ENCODE measurements at regions not wholly inside any gene's neighbourhood (a gene's known extent, or its start where the extent isn't known, plus 50 kb on each side); places are given as distances from the start of the nearest gene placed in this dataset.

DNA sequence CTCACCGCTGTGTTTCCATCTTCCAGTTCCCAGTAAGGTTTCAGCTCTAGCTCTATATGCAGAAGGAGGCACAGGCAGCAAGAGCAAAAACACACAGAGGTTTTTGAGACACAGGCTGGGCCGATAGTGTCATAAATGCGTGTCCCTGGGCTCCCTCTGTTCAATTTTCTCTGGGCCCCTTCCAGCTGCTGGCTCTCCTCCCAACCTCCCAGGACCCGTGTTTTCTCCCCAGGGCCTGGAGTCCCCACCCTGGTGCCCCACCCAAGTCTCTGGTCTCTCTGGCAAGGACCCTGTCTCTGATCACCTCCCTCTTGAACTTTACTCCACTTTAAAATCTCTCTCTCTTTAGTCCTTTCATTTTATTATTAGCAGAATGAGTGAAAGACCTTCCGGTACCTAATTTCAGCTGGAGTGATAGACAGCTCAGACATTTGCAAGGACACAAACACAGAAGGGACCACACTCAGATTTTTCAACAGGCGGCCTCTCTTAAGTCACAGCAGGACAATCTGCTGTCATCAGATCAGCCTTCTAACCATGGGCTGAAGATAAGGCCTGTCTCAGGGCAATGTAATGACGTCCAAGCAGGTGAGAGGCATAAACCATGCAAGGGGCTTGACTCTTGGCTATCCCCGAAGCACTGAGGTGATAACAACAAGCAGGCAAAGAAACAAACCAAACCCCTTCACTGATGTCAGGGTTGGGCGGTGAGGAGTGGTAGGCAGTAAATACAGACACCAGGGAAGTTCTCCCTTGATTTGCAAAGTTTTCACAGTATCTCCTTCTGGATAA is 190.0 kb upstream of the IRS2 start:
- ATAC-seq: no peak

DNA sequence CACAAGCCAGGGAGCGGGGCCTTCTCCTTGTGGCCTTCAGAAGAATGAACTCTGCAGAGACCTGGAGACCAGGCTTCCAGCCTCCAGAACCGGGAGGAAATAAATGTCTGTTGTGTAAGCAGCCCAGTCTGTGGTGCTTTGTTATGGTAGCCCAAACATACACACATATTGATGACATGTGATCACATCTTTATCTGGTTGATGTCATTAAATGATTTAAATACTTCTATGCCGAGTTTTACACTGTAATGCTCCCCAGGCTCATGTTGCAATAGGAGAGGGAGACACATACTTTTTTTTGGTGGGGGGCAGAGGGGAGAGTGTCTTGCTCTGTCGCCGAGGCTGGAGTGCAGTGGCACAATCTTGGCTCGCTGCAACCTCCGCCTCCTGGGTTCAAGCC is 188.0 kb upstream of the IRS2 start:
- no peak for ATAC-seq

DNA sequence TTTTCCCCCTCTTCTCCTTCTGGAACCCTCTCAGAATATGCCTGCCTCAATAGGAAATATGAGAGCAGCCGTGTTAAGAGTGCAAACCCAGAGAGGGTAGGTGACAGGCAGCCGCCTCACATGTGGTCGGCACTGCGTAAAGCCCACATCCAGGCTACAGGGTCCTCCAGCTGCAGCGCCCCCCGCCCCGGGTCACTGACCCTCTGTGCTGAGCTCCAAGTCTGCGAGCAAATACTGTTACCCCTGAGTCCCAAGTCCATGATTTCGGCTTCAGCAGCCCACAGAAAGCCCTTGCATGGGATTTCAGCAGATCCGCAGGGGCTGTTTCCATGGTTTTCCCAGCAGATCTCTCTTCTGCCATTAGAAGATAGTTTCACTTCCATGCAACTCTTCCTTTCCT is 186.9 kb upstream of the IRS2 start:
- ATAC-seq: no peak

DNA sequence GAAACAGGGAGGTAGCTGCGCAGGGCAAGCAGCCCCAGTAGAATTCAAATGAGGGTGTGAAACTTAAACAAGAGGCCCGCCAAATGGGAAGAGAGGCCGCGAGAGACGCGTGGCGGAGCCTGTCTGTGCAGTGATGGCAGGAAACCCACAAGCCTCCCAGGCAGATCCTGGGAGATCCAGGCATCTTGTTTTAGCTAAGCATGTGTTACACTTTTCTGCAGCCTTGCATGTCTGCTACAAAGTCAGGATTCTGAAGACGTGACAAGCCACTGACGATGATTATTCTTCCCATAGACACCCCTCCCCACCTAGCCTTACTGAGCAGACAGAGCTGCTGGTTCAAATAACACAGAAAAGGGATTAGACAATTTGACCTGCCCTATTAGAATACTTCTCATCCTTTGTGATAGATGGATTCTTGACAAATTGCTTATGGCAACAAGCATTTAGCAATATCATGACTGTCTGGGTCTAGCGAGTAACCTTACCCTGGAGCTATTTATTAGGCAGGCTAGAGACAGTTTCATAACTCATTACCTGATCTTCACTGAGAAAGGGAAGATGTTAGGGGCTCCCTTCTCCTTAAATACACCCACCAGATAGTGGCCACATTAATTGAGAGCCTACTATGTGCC is 185.2 kb upstream of the IRS2 start:
- no peak for ATAC-seq

DNA sequence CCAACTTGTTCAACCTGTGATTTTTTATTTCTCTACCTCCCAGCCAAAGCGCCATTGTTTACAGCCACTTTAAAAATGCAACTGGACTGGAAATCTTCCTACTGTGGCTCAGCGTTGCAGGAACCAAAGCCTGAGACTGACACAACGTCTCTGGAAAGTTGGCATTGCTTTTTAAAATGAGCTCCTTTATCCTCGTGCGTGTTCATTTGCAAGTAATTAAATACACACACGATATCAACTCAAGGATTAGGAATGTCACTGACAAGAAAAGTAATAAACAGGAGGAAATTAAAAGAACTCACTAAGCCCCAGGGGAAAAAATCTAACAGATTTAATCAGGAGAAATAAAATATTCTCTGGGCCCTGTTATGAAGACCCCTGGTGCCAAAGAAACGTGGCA is 184.6 kb upstream of the IRS2 start:
- ATAC-seq: no peak

DNA sequence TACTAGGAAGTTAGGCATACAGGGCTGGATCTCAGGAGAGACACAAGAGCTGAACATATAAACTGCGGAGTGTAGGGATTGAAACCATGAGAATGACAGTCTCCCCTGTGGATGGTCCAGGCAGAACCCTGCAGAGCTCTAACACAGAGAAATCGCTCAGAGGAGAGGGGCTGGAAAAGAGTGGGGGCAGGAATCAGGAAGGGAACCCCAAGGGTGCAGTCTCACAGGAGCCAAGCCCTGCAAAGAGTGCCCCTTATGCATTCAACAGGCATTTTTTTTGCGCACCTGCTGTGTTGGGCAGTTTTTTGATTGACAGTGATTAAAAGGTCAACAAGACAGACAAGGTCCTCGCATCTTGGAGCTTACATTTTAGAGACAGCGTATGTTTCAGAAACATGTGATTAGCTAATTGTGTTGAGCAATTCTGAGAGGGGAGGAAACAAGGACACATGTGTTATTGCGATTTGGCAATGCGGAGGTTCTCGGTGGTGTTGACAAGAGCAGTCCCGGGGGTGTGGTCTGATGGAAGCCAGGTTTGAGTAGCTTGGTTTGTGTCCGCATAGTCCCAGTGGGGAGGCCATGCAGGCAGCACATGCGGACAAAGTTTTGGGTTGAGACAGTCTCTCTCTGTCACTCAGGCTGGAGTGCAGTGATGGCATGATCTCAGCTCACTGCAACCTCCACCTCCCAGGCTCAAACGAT is 182.6 kb upstream of the IRS2 start:
- no peak for ATAC-seq

DNA sequence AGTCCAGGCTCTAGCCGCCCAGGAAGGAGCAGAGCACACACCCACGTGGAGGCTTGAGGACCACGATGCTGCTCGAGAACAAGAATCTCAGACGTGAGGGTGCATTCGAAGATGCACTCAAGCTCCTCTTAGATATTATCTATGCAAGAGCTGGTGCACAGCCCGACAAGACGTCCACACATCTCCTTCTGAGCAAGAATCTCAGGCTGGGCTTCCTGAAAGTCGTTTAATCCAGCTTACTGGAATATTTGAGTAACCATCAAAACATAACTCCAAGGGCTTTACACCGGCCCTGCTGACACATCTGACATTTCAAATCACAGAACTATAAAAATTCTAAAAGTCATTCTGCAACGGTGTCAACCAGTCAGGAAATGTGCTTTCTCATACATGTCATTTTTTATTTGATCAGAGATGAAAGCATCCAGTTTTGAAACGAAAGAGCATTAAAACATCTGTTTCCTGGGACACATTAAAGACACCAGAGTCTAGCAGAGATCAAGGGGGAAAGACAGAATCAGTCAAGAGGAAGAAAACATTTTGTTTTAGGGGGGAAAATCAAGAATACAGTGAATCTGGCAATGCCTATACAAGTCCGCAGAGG is 177.7 kb upstream of the IRS2 start:
- no peak for ATAC-seq

DNA sequence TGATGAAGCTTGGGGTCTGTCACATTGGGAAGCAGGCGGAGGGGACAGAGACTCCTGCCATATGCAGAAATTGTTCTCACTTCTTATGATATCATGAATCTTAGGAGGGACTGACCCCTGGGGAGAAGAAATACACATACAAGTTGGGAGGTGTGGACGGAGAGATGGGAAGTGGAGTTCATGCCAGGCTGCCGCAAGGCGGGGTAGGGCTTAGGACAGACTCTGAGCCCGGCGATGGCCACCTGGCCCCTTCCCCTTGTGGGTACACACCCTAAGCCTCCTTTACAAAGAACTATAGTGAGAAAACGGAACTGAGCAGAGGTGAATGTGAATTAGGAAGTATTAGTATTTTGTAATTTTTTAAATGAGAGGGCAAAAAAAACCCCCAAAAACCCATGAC is 177.0 kb upstream of the IRS2 start:
- no peak for ATAC-seq

DNA sequence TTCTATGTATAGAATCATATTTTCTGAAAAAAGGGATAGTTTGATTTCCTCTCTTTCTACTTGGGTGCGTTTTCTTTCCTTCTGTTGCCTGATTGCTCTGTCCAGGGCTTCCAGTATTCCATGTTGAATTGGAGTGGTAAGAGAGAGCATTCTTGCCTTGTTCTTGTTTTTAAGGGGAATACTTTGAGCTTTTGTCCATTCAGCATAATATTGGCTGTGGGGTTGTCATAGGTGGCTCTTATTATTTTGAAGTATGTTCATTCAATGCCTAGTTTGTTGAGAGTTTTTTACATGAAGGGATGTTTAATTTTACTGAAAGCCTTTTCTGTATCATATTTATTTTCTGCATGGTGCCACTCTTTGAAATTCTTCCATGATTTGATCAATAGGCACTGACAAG is 173.5 kb upstream of the IRS2 start:
- ATAC-seq: no peak

DNA sequence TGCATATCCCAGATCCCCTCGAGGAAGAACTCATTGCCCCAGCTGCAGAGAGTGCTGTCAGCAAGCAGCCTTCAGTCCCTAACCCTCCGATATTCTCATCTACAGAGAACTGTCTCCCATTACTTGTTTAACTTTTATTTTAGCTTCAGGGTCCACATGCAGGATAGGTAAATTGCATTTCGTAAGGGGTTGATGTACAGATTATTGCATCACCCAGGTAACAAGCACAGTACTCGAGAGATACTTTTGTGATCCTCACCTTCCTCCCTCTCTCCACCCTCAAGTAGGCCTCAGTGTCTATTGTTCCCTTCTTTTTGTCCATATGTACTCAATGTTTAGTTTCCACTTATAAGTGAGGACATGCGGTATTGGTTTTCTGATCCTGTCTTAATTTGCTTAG is 171.5 kb upstream of the IRS2 start:
- no peak for ATAC-seq

DNA sequence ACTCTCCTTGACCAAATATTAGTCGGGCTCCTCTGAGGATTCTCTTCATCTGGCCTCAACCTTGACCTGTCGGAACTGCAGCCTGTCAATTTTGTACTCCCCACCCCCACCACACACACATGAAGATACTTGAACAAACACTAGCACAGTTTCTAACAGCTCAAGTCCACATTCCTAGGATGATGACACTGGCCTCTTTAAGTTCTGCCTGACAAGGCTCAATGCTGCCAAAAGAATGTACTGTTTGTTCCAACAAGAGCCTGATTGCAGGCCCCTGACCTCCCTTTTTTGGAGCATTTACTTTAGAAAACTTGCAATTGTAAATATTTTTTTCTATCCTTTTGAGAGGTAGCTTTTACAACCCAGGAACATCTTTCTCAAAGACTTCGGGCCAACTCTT is 169.2 kb upstream of the IRS2 start:
- no peak for ATAC-seq

DNA sequence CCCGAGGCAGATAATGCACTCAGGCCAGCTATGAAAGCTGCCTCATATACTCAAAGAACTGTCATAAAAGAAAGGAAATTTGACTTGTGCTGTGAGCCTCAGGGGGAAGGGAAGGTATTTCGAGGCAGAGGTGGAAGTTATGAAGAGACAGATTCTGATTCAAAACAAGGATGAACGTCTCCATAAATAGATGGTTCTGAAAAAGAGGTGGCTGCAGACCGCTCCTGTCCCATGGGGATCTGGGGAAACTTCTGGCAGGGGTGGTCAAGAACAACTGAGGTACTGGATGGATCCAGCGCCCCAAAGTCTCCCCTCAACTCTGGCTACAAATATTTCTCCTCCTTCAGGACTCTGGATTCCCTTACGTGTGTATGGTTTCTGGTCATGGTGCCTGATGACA is 168.1 kb upstream of the IRS2 start:
- ATAC-seq: no peak

DNA sequence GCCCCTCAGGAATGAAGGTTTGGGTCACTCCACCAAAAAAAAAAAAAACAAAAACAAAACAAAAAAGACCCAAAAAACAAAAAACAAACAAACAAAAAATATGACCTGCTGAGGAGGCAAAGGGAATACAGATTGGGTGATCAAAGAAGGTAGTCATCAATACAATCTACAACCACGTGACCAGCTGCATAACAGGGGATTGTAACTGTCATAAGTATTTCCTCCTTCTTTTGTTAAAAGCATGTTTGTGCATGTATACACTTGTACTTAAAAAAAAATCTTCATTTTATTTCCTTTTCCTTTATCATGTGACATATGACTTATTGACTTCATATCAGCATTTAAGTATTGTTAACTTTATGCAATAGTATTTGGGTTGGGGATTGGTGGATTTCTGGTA is 165.1 kb upstream of the IRS2 start:
- ATAC-seq: no peak

DNA sequence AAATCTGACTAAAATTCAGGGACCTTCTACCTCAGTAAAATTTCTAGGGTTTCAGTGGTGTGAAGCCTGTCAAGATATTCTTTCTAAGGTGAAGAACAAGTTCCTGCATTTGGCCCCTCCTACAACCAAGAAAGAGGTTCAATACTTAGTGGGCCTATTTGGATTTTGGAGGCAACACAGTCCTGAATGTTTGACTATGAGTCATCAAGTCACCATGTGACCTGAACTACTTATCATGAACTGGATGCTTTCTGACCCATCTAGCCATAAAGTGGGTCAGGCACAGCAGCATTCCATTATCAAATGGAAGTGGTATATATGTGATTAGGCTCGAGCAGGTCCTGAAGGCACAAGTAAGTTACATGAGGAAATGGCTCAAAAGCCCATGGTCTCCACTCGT is 163.0 kb upstream of the IRS2 start:
- no peak for ATAC-seq

DNA sequence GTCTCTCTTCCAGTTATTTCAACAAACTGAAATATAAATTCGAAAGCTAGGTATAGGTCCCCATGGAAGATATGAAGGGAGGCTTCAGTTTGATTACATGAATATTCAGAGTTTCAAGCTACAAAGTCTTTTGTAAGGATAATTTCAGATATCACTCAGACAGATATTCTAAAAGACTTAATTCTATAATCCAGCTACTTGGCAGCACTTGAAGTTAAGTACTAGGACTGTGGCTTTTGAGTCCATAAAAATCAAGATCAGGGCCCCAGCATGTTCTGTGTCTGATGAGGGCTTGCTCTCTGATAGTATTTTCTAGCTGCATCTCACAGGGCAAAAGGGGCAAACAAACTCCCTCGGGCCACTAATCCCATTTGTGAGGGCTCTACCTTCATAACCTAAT is 160.6 kb upstream of the IRS2 start:
- no peak for ATAC-seq

DNA sequence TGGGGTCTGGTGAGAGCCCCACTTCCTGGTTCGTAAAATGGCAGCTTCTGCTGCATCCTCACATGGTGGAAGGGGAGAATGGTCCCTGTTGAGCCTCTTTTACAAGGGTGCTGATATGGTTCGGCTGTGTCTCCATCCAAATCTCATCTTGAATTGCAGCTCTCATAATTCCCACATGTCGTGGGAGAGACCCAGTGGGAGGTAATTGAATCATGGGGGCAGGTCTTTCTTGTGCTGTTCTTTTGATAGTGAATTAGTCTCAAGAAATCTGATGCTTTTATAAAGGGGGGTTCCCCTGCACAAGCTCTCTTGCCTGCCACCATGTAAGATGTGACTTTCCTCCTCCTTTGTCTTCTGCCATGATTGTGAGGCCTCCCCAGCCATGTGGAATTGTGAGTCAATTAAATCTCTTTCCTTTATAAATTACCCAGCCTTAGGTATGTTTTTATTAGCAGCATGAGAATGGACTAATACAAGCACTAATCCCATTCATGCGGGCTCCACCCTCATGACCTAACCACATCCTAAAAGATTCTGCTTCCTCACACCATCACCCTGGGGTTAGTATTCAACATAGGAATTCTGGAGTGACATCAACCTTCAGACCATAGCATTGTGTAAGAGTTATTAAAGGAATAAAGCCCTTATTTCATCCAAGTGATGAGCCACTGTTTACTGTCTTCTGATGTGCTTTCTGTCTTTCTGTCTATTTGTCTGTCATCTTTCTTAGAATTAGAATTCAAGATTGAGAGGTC is 159.0 kb upstream of the IRS2 start:
- no peak for ATAC-seq

DNA sequence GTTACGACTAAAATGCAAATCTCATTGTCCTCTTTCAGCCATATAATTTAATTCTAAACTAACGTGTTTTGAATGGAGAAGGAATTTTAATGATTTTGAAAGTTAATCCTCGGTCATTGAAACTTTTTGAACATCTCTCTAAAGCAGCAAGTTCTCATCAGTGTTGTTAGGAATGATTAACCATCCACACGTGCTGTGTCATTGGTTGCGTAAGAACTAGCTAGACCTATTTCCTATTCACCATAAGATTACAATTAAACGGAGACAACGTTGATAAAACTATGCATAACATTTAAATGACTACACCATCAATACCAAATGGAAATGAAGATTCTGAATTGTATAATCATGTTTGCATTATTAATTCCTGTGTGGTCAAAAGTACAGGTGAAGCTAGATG is 155.6 kb upstream of the IRS2 start:
- no peak for ATAC-seq

DNA sequence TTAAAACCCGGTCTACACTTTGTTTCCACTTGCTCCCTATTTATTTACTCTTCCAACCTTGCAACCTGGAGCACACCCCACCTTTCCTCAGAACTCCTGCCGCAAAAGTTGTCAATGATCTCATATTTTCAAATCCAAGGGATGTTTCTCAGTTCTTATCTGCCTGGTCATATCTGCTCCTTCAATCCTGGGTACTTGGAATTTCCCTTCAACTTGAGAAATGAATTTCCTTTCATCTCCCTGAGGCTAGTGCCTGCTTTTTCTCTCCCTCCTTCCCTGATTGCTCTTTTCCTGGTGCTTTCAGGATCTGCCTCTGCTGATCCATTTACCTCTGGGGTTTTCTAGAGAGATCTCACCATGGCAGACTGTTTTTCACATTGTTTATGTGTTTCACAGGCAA is 154.8 kb upstream of the IRS2 start:
- no peak for ATAC-seq

DNA sequence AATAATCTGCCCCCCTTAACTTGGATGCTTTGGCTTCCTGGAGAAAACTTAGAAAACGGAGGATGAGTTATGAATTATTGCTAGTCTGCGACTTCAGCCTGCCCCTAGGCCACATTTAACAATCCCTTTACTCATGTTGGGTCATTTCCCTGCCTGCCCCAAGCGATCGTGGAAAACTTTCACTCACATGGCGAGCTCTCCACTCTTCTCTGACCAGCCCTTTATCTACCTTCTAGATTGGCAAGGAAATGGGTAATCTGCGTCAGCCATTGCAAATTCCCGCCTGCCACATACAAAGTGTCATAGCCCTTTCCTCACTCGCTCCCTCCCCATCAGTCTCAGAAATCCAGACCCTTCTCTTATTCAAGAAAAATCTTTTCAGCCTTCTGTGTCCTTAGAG is 154.3 kb upstream of the IRS2 start:
- no peak for ATAC-seq

DNA sequence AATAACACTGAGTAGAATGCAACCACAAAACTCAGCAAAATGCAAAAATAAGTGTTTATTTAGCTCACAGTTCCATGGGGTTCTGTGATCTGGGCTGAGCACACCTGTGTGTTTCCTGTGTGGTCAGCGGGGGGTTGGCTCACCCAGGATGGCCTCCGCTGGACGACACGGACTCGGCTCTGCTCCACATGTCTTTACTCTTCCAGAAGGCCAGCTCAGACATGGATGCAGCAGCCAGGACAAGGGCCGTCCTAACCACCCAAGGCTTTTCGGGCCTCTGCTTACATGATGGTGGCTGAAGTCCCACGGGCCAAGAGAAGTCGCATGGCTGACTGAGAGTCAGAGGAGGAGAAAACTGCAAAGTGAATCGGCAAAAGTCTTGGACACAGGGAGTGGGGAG is 153.5 kb upstream of the IRS2 start:
- no peak for ATAC-seq

DNA sequence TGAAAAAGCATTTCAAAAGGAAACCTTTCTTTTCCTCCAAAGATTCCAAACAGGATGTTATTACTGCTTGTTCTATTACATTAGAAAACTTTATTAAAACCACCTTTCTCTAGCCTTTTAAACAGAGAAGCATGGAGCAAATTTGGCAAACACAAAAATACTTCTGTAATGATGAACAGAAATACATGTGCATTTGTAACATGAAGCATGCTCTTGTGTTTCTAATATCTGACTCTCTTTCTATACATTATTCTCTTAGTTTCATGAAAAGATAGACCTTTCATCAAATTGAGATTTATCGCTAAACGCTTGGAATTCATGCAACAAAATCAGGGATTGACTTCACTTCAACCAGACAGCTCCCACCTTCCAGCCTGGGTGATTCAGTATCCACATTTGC is 152.8 kb upstream of the IRS2 start:
- no peak for ATAC-seq

DNA sequence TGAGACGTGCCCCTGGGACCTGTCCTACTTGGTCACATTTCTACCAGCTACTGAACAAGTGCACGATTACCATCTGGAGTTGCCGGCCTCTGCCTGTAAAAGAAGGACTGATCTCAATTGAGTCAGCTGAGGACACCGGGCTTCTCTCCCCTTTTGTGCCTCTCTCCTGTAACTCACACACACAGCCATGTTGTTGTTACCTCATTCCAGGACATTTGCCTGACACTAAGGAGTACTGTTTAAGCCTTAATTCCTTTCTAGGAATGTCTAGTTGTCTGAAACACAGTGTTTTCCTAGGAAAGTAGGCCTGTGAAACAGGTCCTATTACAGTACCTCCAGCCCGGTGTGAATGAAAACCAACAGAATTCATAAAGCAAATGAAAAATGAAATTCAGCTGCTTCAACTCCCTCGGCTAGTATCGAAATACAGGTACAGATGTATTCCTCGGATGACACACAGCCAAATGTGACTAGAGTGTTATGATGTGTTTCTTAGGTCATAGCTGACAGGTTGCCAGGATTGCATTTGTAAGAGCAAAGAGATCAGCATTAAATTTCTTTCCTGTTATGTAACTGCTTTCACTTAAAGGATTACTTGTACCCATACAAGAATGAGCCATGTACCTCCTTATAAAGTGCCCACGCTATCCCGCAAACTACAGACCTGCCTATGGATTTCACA is 152.0 kb upstream of the IRS2 start:
- ATAC-seq: no peak

Data from activated CD4-positive, CD25-positive, alpha-beta regulatory T cell treated with anti-CD3 and anti-CD28 coated beads, Interleukin-2, amount 50 U/mL, for 24 hours (primary cell).